ENCODE measurements at regions not wholly inside any gene's neighbourhood (a gene's known extent, or its start where the extent isn't known, plus 50 kb on each side); places are given as distances from the start of the nearest gene placed in this dataset.
"Not testable (repeated sequence)": the region's sequence is repeated elsewhere in the genome, so short reads cannot be mapped to it uniquely, and the experiment has no call there.

DNA sequence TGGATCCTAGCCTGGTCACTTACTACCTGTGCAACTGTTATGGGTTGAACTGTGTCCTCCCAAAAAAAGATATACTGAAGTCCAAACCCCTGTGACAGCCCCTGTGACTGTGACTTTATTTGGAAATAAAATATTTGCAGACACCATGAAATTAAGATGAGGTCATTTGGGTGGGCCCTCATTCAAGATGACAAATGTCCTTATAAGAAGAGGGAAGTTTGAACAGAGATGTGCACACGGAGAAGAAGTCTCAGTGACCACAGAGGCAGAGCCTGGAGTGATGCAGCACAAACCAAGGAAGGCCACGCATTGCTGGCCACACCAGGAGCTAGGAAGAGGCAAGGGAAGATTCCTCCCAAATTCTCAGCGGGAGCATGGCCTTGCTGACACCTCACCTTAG is 249.7 kb upstream of the RUNX1 start:
- in situ Hi-C loops (cut with MboI; ENCODE audit: low sequenced_read_pairs), result no loop called here

DNA sequence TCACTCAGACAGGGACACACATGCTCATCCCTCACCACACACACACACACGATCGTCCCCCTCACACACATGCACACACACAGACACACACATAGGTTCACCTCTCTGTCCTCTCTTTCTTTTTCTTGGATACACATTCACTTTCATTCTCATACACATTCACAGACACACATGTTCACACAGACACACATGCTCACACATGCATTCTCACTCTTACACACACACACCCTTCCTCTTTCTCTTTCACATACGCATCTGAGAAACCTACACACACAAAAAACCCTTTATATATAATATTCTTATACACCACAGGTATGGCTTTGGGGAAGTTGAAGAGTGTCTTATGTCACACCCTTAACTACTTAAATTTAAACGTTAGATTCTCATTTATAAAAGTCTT is 248.6 kb upstream of the RUNX1 start:
- in situ Hi-C loops (cut with MboI; ENCODE audit: low sequenced_read_pairs), result no loop called here

DNA sequence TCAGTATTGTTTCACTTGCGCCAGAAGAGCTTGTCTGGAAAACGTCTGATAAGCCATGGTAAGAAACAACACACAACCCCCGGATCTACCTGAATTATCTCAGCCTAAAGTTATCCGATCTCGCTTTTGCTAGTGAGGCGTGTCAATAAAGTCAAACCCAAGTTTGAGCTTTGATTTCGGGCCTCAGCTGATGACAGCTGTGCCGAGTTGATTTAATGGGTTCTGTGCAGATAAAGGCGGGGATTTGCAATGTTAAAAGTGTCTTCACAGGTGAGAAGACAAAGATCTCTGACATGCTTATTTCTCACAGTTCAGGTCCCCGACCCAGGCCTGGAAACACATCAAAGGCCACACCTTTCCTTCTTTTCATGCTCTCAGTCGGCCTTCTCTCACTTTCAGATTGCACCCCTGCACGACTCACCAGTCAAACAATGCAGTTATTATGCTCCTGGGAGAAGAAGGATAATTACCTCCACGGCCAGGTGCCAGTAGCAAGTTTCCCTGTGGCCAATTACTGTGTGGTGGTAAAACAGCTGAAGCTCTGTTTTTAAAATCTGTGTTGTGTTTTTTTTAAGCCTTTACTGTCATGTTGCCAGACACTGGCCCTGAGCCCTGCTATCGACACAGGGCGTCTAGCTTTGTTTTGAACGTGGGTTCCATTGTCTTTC is 245.3 kb upstream of the RUNX1 start:
- in situ Hi-C loops (cut with MboI; ENCODE audit: low sequenced_read_pairs), result no loop called here

DNA sequence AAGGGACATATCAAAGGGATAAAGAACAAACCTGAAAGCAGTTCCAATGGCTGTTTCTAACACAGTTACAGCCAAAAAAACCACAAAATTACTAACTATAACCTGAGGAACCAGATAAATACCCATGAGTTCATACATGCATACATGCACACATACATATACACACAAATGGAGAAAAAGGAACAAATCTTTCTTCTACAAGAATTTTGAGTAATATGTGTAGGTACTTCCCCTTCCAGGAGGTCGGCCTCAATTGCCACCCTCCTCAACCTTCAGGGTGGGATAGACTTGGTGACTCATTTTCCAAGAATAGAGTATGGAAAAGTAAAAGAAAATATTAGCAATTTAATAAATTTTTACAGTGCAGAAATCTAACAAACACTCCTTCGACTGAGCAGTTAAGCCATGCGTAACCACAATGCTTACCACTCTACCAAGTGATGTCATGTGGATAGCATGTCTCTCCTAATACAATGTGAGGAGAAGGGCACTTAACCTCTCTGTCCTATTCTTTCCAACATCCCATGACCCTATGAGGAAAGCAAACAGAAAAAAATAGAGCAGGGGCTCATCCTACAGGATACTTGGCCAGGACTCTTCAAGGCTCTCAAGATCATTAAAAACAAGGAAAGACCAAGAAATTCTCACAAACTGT is 243.0 kb upstream of the RUNX1 start:
- in situ Hi-C loops (cut with MboI; ENCODE audit: low sequenced_read_pairs), result no loop called here

DNA sequence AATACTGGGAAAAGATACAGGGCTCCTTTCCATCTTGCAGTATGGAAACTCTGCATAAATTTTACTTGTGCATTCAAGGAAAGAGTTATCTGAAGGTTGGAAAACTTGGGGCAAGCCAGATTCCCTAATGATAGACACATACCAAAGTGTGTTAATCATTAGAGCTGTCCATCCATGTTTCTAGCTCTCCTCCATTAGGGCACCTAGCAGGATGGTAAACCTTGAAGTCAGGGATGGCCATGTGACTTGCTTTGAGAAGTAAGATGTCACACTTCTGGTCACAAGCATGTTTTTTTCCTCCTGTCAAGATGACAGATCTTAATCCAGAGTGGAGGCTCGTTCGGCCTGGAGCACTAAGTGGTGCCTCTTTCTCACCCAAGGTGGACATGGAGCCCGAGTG is 241.9 kb upstream of the RUNX1 start:
- in situ Hi-C loops (cut with MboI; ENCODE audit: low sequenced_read_pairs), result no loop called here

DNA sequence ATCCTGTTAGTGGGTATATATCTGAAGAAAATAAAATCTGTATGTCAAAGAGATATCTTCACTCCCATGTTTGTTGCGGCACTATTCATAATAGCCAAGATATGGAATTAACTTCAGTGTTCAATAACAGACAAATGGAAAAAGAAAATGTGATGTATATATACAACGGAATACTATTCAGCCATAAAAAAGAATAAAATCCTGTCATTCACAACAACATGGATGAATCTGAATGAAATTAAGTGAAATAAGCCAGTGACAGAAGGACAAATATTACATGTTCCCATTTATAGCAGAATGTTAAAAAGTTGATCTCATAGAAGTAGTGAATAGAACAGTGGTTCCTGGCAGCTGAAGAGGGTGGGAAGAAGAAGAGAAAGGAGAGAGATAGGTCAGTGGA is 239.1 kb upstream of the RUNX1 start:
- in situ Hi-C loops (cut with MboI; ENCODE audit: low sequenced_read_pairs), result no loop called here

DNA sequence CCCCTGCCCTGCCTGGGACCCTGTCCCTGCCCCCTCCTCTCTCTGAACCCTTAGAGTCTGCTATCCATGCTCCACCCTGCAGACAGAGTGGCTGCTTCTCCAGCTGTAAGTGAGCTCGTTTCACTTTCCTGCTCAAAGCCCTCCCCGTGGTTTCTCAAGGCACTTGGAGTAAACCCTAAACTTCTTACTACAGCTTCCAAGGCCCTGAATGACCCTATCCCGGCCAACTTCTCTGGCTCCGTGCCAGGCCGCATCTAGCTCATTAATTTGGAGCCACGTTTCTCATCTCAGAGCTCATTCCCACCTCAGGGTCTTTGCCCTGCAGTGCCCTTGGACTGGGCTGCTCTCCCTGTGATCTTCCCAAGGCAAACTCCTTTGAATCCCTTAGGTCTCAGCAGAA is 235.1 kb upstream of the RUNX1 start:
- in situ Hi-C loops (cut with MboI; ENCODE audit: low sequenced_read_pairs), result no loop called here

DNA sequence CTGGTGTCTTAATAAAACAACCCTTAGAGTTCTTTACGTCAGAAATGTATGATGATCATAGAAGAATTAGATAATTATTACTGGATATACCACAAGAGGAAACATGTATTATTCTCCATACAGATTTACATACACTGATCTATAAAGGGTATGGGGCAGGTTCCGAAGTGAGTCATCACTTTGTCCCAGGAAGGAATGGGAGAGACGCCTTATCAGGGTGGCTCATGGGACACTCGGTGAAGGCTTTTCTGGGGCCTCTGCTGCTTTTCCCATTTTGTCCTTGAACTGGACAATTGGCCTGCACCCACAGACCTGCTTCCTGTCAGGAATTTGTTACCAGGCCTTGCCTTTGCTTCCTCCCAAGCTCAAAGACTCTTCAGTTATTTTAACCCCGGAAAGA is 233.8 kb upstream of the RUNX1 start:
- in situ Hi-C loops (cut with MboI; ENCODE audit: low sequenced_read_pairs), result no loop called here

DNA sequence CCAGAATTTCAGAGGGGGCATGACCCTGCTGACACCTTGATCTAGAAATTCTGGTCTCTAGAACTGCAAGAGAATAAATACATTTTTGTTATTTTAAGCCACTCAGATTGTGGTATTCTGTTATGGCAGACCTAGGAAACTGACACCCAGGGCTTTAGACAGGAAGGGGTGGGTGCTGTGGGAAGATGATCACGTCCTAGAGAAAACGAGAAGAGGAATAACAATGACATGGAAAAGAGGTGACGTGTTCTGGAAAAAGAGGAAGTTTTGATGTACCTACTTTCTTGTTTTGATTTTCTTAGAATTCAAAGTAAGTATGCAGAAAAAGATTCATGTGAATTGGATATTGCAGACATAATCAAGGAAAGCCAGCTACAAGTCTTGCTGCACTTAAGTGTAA is 232.9 kb upstream of the RUNX1 start:
- in situ Hi-C loops (cut with MboI; ENCODE audit: low sequenced_read_pairs), result no loop called here

DNA sequence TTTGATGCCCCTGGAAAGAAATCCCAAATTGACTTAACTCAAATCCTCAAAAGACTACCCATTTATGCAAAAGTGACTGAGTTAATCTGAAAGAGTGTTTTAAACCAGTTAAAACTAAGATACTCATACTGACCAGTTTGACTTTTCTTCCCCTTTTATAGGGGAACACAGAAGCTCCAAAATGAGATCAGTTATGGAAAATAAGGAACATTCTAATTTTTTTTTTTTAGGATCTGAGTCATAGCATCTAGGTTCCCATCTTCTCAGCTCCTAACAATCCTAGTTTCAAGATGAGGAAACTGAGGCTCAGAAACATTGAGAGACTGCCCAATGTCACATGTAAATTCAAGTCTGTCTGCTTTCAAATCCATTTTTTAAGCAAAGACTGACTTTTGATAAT is 231.1 kb upstream of the RUNX1 start:
- in situ Hi-C loops (cut with MboI; ENCODE audit: low sequenced_read_pairs), result no loop called here

DNA sequence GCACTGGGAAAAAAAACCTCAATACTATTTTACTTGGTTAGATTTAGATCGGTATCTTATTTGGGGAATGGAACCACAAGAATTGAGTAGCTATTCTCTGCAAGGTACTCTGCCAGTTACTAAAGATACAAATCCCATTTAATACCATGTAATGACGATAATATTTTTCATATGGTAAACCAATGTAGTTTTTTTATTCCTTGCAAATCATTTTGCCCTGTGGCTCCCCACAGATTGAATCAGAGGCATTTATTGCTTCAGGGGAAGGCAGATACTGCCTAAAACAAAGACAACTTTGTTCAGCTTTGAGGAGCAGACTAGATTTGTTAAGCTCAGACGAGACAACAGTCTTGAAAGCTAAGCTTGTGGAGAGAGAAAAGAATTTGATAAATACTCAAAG is 226.7 kb upstream of the RUNX1 start:
- in situ Hi-C loops (cut with MboI; ENCODE audit: low sequenced_read_pairs), result no loop called here

DNA sequence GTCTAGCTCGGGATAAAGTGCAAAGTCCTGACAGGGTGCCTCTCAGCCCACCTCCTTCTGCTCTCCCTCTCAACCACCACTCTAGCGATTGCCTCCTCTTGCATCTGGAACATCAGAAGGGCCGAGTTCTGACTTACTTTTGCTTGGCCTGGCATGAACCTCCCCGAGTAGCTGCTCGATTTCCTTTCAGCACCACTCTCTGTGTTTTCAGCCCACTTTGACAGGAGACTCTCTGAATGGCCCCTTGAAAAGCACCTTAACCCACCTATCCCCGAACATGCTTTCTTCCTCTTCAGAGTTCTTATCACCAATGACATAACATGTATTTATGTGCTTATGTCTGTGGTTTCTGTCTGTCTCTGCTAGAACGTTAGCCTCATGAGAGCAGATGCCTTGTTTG is 225.8 kb upstream of the RUNX1 start:
- in situ Hi-C loops (cut with MboI; ENCODE audit: low sequenced_read_pairs), result no loop called here

DNA sequence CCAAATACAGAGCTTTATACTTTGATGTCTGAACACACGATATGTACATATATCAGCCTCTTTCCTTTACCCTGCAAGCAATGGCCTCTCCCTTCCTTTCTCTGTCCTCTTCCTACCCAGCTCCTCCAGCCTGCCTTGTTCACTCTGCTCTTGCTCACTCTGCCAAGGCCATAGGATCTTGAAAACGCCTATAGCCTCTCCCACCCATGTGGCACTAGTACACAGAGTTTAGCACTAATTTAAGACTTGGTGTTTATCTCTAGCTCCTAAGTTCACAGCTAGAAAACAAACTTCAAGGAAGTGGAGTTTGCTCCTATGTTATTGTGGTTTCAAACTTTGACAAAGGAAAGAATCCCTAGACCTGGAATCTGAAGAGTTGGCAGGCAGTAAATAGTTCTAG is 225.0 kb upstream of the RUNX1 start:
- in situ Hi-C loops (cut with MboI; ENCODE audit: low sequenced_read_pairs), result no loop called here

DNA sequence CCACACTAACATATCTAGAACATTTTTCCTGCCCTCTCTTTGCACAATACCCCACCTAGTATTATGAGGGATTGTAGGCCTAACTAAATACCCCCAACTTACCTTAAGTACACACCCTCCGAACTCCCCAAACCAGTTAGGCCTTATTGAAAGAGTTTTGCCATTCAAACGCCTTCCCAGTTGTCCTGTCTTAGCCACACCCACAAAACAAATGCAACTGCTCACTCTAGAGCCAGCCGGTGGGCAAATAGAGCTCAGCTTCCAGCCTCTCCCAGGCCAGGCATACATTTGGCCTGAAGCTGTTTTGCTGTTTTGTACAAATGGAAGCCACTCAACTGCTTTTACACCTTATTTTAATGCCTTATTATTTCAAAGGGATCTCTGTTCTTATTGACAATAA is 224.2 kb upstream of the RUNX1 start:
- in situ Hi-C loops (cut with MboI; ENCODE audit: low sequenced_read_pairs), result no loop called here

DNA sequence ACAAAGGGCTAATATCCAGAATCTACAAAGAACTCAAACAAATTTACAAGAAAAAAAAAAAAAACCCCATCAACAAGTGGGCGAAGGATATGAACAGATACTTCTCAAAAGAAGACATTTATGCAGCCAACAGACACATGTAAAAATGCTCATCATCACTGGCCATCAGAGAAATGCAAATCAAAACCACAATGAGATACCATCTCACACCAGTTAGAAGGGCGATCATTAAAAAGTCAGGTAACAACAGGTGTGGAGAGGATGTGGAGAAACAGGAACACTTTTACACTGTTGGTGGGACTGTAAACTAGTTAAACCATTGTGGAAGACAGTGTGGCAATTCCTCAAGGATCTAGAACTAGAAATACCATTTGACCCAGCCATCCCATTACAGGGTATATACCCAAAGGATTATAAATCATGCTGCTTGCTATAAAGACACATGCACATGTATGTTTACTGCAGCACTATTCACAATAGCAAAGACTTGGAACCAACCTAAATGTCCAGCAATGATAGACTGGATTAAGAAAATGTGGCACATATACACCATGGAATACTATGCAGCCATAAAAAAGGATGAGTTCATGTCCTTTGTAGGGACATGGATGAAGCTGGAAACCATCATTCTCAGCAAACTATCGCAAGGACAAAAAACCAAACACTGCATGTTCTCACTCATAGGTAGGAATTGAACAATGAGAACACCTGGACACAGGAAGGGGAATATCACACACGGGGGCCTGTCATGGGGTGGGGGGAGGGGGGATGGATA is 222.4 kb upstream of the RUNX1 start:
- in situ Hi-C loops (cut with MboI; ENCODE audit: low sequenced_read_pairs), result not testable (repeated sequence)

DNA sequence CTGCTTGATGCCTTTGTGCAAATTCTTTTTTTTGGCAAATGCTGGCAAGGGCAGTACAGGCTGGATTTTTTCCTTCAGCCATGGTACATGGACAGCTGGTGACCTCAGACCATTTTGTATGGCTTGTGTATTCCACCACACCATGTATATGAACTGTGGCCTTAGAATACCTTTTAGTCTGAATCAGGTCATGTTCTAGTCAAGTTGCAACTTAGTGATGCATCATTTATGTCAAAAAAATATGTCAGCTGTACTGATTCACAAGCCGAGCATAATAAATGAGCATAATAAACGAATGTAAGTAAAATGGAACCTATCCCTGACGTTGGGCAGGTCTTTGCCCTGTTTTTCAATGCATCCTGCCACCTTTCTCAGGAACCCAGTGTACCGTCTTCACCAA is 219.7 kb upstream of the RUNX1 start:
- in situ Hi-C loops (cut with MboI; ENCODE audit: low sequenced_read_pairs), result no loop called here

DNA sequence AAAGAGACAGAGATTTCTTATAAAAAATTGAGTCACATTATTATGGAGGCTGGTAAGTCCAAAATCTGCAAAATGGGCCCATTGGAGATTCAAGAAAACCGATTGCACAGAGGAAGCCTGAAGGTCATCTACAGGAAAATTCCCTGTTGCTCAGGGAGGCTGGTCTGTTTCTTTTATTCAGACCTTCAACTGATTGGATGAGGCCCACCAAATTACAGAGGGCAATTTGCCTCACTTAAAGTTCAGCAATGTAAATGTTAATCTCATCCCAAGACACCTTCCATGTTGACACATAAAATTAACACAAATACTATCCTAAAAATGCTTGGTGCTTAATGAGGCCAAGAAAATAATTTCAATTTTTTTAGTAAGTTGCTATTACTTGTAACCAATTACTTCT is 219.2 kb upstream of the RUNX1 start:
- in situ Hi-C loops (cut with MboI; ENCODE audit: low sequenced_read_pairs), result no loop called here

DNA sequence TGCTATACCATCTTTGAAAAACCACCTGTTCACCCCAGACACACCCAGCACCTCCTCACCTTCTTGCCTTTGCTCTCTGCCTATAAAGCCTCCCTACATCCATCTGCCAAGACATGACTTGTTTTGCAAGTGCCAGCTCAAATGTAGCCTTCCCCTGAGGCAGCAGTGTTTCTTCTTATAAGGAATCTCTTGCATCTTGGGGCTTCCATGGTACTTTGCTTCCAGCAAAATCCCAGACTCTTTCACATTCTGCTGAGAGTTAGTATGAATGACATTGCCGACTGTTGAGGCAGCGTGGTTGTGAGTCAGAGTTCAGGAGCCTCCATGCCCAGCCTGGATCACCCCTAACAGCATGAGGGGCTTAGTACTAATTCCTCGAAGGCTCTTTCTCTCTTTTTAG is 217.4 kb upstream of the RUNX1 start:
- in situ Hi-C loops (cut with MboI; ENCODE audit: low sequenced_read_pairs), result no loop called here

DNA sequence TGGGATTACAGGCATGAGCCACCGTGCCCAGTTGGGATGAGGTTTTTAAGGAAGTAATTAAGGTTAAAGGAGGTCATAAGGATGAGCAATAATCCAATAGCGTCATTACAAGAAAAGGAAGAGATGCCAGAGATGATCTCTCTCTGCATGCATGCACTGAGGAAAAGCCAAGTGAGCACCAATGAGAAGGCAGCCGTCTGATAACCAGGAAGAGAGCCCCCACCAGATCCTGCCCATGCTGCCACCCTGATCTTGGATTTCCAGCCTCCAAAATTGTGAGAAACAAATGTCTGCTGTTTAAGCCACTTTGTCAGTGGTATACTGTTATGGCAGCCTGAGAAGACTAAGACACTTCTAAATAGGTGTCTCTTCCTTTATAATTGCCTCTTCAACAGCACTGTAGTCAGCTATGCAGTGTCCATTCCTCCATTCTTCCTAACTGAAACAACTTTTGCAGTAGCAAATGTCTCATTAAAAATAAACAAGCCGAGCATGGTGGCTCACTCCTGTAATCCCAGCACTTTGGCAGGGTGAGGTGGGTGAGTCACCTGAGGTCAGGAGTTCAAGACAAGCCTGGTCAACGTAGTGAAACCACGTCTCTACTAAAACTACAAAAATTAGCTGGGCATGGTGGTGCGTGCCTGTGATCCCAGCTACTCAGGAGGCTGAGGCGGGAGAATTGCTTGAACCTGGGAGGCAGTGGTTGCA is 216.2 kb upstream of the RUNX1 start:
- in situ Hi-C loops (cut with MboI; ENCODE audit: low sequenced_read_pairs), result no loop called here

DNA sequence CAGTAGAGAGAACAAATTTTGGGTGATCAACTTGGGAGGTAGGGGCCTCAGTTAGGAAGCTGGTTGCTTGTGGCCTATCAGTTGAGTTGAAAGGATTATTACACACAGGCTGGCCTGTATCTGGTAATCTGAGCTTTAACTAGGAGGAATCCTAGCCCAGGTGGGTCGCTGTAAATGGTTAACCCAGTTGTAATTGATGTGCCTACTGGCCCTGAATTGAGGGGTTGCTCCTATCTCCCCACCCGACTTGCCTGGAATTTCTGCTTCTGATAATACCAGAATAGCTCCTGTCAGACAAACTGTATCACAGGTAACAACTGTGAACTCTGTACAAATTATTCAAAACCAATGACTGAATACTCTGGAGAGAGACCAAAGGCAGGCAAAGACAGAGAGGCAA is 210.4 kb upstream of the RUNX1 start:
- in situ Hi-C loops (cut with MboI; ENCODE audit: low sequenced_read_pairs), result no loop called here

DNA sequence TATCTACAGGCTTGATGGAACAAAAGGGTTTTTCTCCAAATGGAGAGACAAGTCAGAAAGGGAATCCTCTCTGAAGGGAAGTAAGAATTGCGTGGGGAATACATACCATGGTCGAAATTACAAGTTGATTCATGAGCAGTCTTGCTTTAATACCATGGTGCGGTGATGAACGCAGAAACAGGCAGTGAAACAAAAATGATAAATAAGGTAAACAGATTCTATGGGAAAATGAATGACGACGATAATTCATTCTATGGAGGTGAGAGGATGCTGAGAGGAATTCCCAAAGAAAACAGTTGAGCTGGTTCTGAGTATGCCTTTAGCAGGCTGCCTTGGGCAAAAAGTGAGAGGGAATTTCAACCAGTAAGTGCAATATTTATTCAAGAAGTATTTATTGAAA is 209.4 kb upstream of the RUNX1 start:
- in situ Hi-C loops (cut with MboI; ENCODE audit: low sequenced_read_pairs), result no loop called here

DNA sequence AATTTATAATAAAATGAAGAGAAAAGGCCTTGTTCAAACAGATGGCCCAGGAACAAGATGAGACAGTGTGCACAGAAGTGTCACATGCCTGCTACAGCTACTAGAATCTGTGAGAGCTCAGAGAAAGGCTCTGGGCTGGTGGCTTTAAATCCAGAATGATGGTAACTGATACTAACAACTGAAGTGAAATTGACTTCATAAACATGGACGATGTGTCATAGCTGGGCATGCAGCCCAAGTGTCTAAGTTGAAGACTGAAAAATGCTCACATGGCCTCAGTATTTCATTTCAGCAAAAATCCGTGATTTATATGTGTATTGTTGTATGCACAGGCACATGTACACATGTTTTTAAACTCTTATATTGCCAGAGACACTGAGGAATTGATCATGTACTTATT is 208.3 kb upstream of the RUNX1 start:
- in situ Hi-C loops (cut with MboI; ENCODE audit: low sequenced_read_pairs), result no loop called here
